H1 (cell line): ENCODE measurements at regions not wholly inside any gene's neighbourhood (a gene's known extent, or its start where the extent isn't known, plus 50 kb on each side); places are given as distances from the start of the nearest gene placed in this dataset.
A peak's percentile ranks its signal among the peaks of the same experiment; 100 is the strongest.

Experiments
- CTCF ChIA-PET: fragments of 300-600 bp; sonication (Branson Sonifier 250); formaldehyde crosslinking; loops from one replicate; lab custom pipeline; 2021; ENCODE audit not compliant: partially characterized antibody; lab: Charles Lee
- POLR2A ChIA-PET: fragments of 300-600 bp; sonication (Branson Sonifier 250); formaldehyde crosslinking; loops from one replicate; lab custom pipeline; 2021; ENCODE audit warnings: inconsistent platforms; ENCODE audit not compliant: partially characterized antibody; lab: Charles Lee
- DNase-seq, 2 experiments: peaks; one replicate each; pipeline versions ENCODE4 v3.0.0 to v3.0.0-alpha.2; 2010 to 2022; ENCODE audit warnings: low spot score in 2 of 2, low read depth in 1 of 2, mixed read lengths in 1 of 2
- FAIRE-seq: peaks from 2 replicates; lab custom pipeline; 2011; peaks lifted over from hg19 to GRCh38; lab: Jason Lieb, UNC
- H2AFZ ChIP-seq: 2 replicates; pipeline ENCODE4 v1.8.1; 2012; ENCODE audit warnings: low read length, inconsistent platforms
- H2AK5ac ChIP-seq: 2 replicates; pipeline ENCODE4 v1.6.1; 2013; ENCODE audit warnings: low read depth, low read length
- H2BK120ac ChIP-seq: replicated peaks from 2 replicates; pipeline ENCODE3; 2013; ENCODE audit warnings: low read depth, low read length, inconsistent platforms
- H2BK12ac ChIP-seq: 2 replicates; pipeline ENCODE4 v1.6.1; 2013; ENCODE audit warnings: low read depth, low read length
- H2BK15ac ChIP-seq: 2 replicates; pipeline ENCODE4 v1.6.1; 2013; ENCODE audit warnings: low read length
- H2BK20ac ChIP-seq: 2 replicates; pipeline ENCODE4 v1.6.1; 2013; ENCODE audit warnings: low read length
- H2BK5ac ChIP-seq: 2 replicates; pipeline ENCODE4 v1.6.1; 2013; ENCODE audit warnings: low read depth, low read length
- H3K14ac ChIP-seq: 2 replicates; pipeline ENCODE4 v1.6.1; 2013; ENCODE audit warnings: inconsistent platforms; ENCODE audit not compliant: insufficient read length
- H3K18ac ChIP-seq: 2 replicates; pipeline ENCODE4 v1.6.1; 2013; ENCODE audit warnings: low read length; ENCODE audit errors: extremely low read depth
- H3K23ac ChIP-seq: 2 replicates; pipeline ENCODE4 v1.6.1; 2013; ENCODE audit warnings: inconsistent platforms; ENCODE audit not compliant: insufficient read length
- H3K23me2 ChIP-seq: 2 replicates; pipeline ENCODE4 v1.6.1; 2013; ENCODE audit warnings: low read depth, low read length
- H3K27ac ChIP-seq: 2 replicates; pipeline ENCODE4 v1.6.1; 2011; ENCODE audit warnings: low read depth, low read length, inconsistent platforms
- H3K27me3 ChIP-seq, 4 experiments: replicated peaks in 1 of 4; 1 replicate in 1 of 4; 2 replicates in 3 of 4; pipeline versions ENCODE4 v1.6.1 to v1.8.1; 2011 to 2013; ENCODE audit warnings: low read length in 3 of 4, mild to moderate bottlenecking in 3 of 4, inconsistent platforms in 2 of 4, mixed read lengths in 2 of 4, moderate library complexity in 1 of 4; ENCODE audit not compliant: control insufficient read depth in 3 of 4, insufficient read depth in 3 of 4; ENCODE audit errors: extremely low read depth in 1 of 4
- H3K36me3 ChIP-seq, 4 experiments: 2 replicates each; pipeline versions ENCODE4 v1.6.1 to v1.8.1; 2011 to 2013; ENCODE audit warnings: mild to moderate bottlenecking in 4 of 4, low read length in 3 of 4, moderate library complexity in 2 of 4, control low read depth in 1 of 4, inconsistent platforms in 1 of 4; ENCODE audit not compliant: insufficient read depth in 4 of 4, control insufficient read depth in 2 of 4
- H3K4ac ChIP-seq: replicated peaks from 2 replicates; pipeline ENCODE3; 2013; ENCODE audit warnings: low read length, low read depth, mixed read lengths, inconsistent platforms; ENCODE audit not compliant: insufficient read length
- H3K4me1 ChIP-seq, 4 experiments: replicated peaks in 1 of 4; 1 replicate in 1 of 4; 2 replicates in 3 of 4; pipeline versions ENCODE4 v1.6.1 to v1.8.1; 2011 to 2013; ENCODE audit warnings: low read length in 3 of 4, inconsistent platforms in 2 of 4, mixed read lengths in 1 of 4; ENCODE audit not compliant: insufficient read depth in 4 of 4, control insufficient read depth in 3 of 4
- H3K4me2 ChIP-seq, 2 experiments: 2 replicates each; pipeline versions ENCODE4 v1.6.1 to v1.8.1; 2011 to 2013; ENCODE audit warnings: low read depth in 2 of 2, low read length in 2 of 2, control low read depth in 1 of 2, inconsistent platforms in 1 of 2, mild to moderate bottlenecking in 1 of 2; ENCODE audit not compliant: insufficient read depth in 1 of 2
- H3K4me3 ChIP-seq, 4 experiments: fragments of 200-600, 300-600 bp in 1 of 4; sonication (generic), shearing (Covaris generic), sonication (Bioruptor Twin) in 1 of 4; 2 replicates each; pipeline versions ENCODE4 v1.5.1 to v1.8.1; 2011 to 2016; ENCODE audit warnings: low read length in 4 of 4, low read depth in 3 of 4, control low read depth in 2 of 4, inconsistent platforms in 2 of 4, mild to moderate bottlenecking in 2 of 4, mixed read lengths in 1 of 4, moderate library complexity in 1 of 4; ENCODE audit not compliant: insufficient read depth in 2 of 4; ENCODE audit errors: extremely low read depth in 1 of 4
- H3K56ac ChIP-seq: replicated peaks from 2 replicates; pipeline ENCODE3; 2013; ENCODE audit warnings: low read depth, mild to moderate bottlenecking, mixed read lengths, low read length, inconsistent platforms; ENCODE audit not compliant: insufficient read length
- H3K79me1 ChIP-seq: 2 replicates; pipeline ENCODE4 v1.6.1; 2013; ENCODE audit warnings: low read depth, low read length, control low read depth
- H3K79me2 ChIP-seq, 2 experiments: 2 replicates each; pipeline versions ENCODE4 v1.6.1 to v1.8.1; 2012 to 2013; ENCODE audit warnings: low read length in 2 of 2, mild to moderate bottlenecking in 2 of 2, inconsistent platforms in 1 of 2; ENCODE audit not compliant: insufficient read depth in 2 of 2, control insufficient read depth in 1 of 2
- H3K9ac ChIP-seq, 4 experiments: replicated peaks in 1 of 4; 1 replicate in 1 of 4; 2 replicates in 3 of 4; pipeline versions ENCODE4 v1.6.1 to v1.8.1; 2011 to 2013; ENCODE audit warnings: low read depth in 3 of 4, low read length in 3 of 4, control low read depth in 2 of 4, mild to moderate bottlenecking in 2 of 4, moderate library complexity in 2 of 4, inconsistent platforms in 1 of 4; ENCODE audit errors: extremely low read depth in 1 of 4
- H3K9me3 ChIP-seq, 2 experiments: 2 replicates each; pipeline versions ENCODE4 v1.6.1 to v1.8.1; 2012 to 2013; ENCODE audit warnings: mild to moderate bottlenecking in 2 of 2, moderate library complexity in 2 of 2, control low read depth in 1 of 2, inconsistent platforms in 1 of 2, low read depth in 1 of 2, low read length in 1 of 2, mixed read lengths in 1 of 2; ENCODE audit not compliant: insufficient read depth in 2 of 2
- H4K20me1 ChIP-seq, 2 experiments: replicated peaks in 1 of 2; 2 replicates each; pipeline versions ENCODE3 to v1.8.1; 2011 to 2013; ENCODE audit warnings: inconsistent platforms in 2 of 2, low read length in 2 of 2, mild to moderate bottlenecking in 1 of 2; ENCODE audit not compliant: insufficient read depth in 2 of 2, control insufficient read depth in 1 of 2
- H4K5ac ChIP-seq: 2 replicates; pipeline ENCODE4 v1.6.1; 2013; ENCODE audit warnings: low read length, low read depth, mixed read lengths, inconsistent platforms; ENCODE audit not compliant: insufficient read length
- H4K8ac ChIP-seq: 2 replicates; pipeline ENCODE4 v1.8.0; 2013; ENCODE audit warnings: mild to moderate bottlenecking, moderate library complexity, low read length, inconsistent platforms; ENCODE audit not compliant: insufficient read depth; ENCODE audit errors: extremely low read depth
- H4K91ac ChIP-seq: replicated peaks from 2 replicates; pipeline ENCODE3; 2013; ENCODE audit warnings: low read length, mixed read lengths, inconsistent platforms; ENCODE audit not compliant: insufficient read length
- CBX8 ChIP-seq: fragments of 300-800, 300-1000 bp; sonication (generic); IDR thresholded peaks from 2 replicates; pipeline ENCODE4 v1.7.1; 2016; ENCODE audit warnings: low read depth, low read length, borderline replicate concordance
- RAD21 ChIP-seq, 2 experiments: IDR thresholded peaks in 1 of 2; conservative IDR thresholded peaks in 1 of 2; 2 replicates each; pipeline ENCODE4 v1.6.1; 2011; ENCODE audit warnings: low read depth in 2 of 2, low read length in 2 of 2, improper control_type of control experiment in 1 of 2, inconsistent platforms in 1 of 2, mild to moderate bottlenecking in 1 of 2, moderate library complexity in 1 of 2
- SIRT6 ChIP-seq: IDR thresholded peaks from one replicate; pipeline ENCODE4 v1.7.1; 2012; ENCODE audit warnings: low read length, inconsistent platforms
- SUZ12 ChIP-seq: fragments of 200-600 bp; sonication (generic); IDR thresholded peaks from 2 replicates; pipeline ENCODE4 v1.6.1; 2012; ENCODE audit warnings: mild to moderate bottlenecking, inconsistent platforms, low read length, moderate library complexity, mixed read lengths
- TAF7 ChIP-seq: optimal IDR thresholded peaks from 2 replicates; pipeline ENCODE3; 2011; ENCODE audit warnings: low read depth, mild to moderate bottlenecking, inconsistent platforms, low read length, moderate library complexity, borderline replicate concordance
- WGBS, 2 experiments: shearing (Covaris generic) in 1 of 2; methylation state at CpG; one replicate each; pipeline versions ENCODE4 v1.1.6 to v1.1.7; 2013 to 2015; ENCODE audit warnings: low lambda C conversion rate in 2 of 2, mixed read lengths in 2 of 2, inconsistent platforms in 1 of 2, low coverage in 1 of 2, missing lambda C conversion rate in 1 of 2; ENCODE audit not compliant: insufficient replicate concordance in 2 of 2, insufficient coverage in 1 of 2, insufficient read length in 1 of 2; ENCODE audit errors: extremely low coverage in 1 of 2, missing lambda C conversion rate in 1 of 2; 5-methylcytosine and 5-hydroxymethylcytosine counted together

DNA sequence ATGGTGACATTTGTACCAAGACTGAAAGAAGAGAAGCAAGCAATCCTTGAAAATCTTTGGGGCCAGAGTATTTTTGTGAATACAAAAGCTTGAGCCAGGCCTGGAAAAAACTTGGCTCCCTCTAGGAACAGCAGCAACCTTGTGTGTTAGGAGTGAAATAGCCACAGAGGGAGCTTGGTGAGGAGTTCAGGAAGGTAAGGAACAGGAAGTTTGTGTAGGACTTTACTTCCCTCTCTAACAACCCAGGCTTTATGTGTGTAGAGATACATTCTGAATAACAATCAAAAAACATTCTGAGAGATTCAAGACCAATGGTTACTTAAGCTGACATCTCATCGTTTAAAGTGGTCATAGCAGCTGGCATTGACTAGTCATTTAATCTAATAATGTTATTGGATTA lies 668.5 kb downstream of the PCDH18 start:
- DNase-seq: no peak
- H3K18ac ChIP-seq: no peak overlapping the region
- no peak overlapping the region for H3K56ac ChIP-seq
- H4K8ac ChIP-seq: no peak overlapping the region
- H3K23me2 ChIP-seq: no peaks in the 10 kb centered on the region
- H3K36me3 ChIP-seq: no peaks in the 10 kb centered on the region
- no peaks in the 10 kb centered on the region for H3K79me2 ChIP-seq
- CTCF ChIA-PET: interaction anchor here (0.6 to 2.5 kb wide), 16 partner anchors 10 to 1451 kb away, joined by 3 to 13 read pairs (median 3); no protein-coding TSS in a partner anchor
- H3K23ac ChIP-seq: no peak overlapping the region
- no peak overlapping the region for H3K4me3 ChIP-seq
- H3K9ac ChIP-seq: no peak overlapping the region
- H3K27me3 ChIP-seq: no peaks in the 10 kb centered on the region
- H3K14ac ChIP-seq: no peak overlapping the region
- TF ChIP-seq CBX8 (no peak), SIRT6 (no peak), RAD21 (IDR thresholded peaks at IDR 0.05 in 1 of 2, conservative IDR thresholded peaks at IDR 0.05 in 1 of 2; ENCODE audit: low read depth in 2 of 2, low read length in 2 of 2) (peak; percentile 21 to 23), SUZ12 (no peak), TAF7 (no peak)
- H3K4me1 ChIP-seq: peaks cover 0 to 4% (median 2%) of the 10 kb centered on the region in 4 experiments; a peak in 2 of 7 replicates
- H3K27ac ChIP-seq: no peak overlapping the region
- peak; percentile 69 for FAIRE-seq
- WGBS, 2 experiments: 0% methylated on average over 1 of the region's 1 CpG; no CpG with 5 or more reads in 1 of the 2 experiments
- H2AK5ac ChIP-seq: no peak overlapping the region
- H2AFZ ChIP-seq: no peak overlapping the region
- H4K91ac ChIP-seq: no peak overlapping the region
- H2BK120ac ChIP-seq: no peak overlapping the region
- no peaks in the 10 kb centered on the region for H3K9me3 ChIP-seq
- H2BK12ac ChIP-seq: no peak overlapping the region
- H4K5ac ChIP-seq: no peak overlapping the region
- no peaks in the 10 kb centered on the region for H3K79me1 ChIP-seq
- no peak overlapping the region for H3K4ac ChIP-seq
- POLR2A ChIA-PET: no interaction called here
- H4K20me1 ChIP-seq: no peaks in the 10 kb centered on the region
- no peak overlapping the region; the same call in 1 of the 2 replicates for H2BK5ac ChIP-seq
- no peak overlapping the region for H2BK20ac ChIP-seq
- no peak overlapping the region for H2BK15ac ChIP-seq
- no peak overlapping the region for H3K4me2 ChIP-seq
